NCI-H524 treated with DMSO at 0.1 percent for 48 hours (cell line): ENCODE measurements at regions not wholly inside any gene's neighbourhood (a gene's known extent, or its start where the extent isn't known, plus 50 kb on each side); places are given as distances from the start of the nearest gene placed in this dataset.
A peak's percentile ranks its signal among the peaks of the same experiment; 100 is the strongest.
"Not testable (repeated sequence)": the region's sequence is repeated elsewhere in the genome, so short reads cannot be mapped to it uniquely, and the experiment has no call there.

Experiments
- DNase-seq: peaks from one replicate; lab custom pipeline; 2025; lab: John Stamatoyannopoulos, UW

DNA sequence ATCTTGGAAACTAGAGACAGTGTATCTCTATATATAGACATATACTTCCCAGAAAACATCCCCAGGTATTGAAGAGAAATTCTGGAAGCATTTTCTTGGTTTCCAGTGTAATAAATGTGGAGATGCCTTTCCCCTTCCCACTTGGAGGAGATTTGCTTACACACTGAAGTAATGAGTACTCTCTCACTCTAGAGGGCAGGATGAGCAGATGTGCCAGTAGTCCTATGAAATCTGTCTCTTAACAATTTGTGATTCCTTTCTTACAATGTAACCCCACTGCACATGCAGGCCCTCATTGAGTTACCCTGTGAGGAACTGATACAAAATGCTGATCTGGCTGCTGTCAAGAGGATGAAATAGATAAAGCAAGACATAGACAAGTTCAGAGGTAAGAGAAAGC lies 567.2 kb downstream of the SLCO4C1 start:
- DNase-seq = peak; percentile 20

- DNase-seq = no peak
These were observed 574.5 kb downstream of the SLCO4C1 start for GRCh38 chr5:101721543-101721942.

DNA sequence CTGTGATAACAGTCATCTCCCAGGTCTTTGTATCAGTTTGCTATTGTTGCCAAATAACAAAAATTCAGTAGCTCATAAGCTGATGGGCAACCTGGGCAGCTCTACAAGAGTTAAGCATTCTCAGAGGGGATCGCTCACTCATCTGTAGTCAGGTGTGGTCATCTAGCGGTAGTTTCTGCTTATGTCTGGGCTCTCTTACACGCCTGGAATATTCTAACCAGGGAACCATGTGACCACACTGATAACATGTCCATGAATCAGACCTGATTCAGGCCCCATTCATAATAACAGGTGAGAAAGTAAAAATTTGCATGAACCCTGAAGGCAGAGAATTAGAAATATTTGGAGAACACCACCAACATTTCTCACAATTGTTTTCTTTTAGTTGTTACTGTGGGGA lies 576.1 kb downstream of the SLCO4C1 start:
- no peak for DNase-seq

GRCh38 chr5:101717721-101718120 lies 578.4 kb downstream of the SLCO4C1 start:
- peak; percentile 74 for DNase-seq

DNA sequence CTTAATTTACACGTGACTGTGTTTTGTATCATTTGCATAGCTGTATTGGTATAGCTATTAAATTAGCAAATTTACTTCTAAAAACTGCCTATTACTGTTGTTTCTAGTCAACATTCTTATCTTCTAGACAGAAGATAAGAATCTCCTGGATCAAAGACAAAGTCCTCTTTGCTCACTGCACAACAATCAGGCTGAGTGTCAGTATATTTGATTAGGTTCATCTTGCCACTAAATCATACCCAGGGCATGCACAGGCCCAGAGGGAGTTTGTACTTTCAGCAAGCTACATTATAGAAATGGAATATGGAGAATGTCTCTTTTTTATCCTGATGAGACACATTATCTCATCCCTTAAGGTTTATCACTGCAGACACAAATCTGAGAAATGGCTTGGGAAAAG lies 579.1 kb downstream of the SLCO4C1 start:
- no peak for DNase-seq

DNA sequence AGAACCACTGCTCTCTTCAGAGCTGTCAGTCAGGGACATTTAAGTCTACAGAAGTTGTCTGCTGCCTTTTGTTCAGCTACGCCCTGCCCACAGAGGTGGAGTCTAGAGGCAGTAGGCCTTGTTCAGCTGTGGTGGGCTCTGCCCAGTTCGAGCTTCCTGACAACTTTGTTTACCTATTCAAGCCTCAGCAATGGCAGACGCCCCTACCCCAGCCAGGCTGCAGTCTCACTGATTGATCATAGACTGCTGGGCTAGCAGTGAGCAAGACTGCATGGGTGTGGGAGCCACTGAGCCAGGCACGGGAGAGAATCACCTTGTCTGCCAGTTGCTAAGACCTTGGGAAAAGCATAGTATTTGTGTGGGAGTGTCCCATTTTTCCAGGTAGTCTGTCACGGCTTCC lies 580.3 kb downstream of the SLCO4C1 start:
- DNase-seq = not testable (repeated sequence)

DNA sequence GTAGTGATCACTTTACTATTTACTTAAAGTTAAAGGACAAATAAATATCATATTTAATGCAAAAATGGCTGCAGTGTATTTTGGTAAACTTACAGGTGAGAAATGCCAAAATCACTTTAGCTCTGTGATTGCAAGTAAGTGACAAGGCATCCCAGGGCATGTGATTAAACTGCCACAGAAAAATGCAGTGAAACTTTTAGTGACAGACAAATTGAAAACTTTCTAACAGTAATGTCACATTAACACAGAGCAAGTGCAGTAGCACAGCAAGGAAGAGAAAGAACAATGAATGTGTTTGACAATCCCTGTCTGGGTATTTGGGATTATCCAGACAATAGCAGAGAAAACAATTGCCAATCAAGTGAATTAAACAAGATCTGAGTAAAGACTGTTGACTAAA lies 606.8 kb downstream of the SLCO4C1 start:
- no peak for DNase-seq

DNA sequence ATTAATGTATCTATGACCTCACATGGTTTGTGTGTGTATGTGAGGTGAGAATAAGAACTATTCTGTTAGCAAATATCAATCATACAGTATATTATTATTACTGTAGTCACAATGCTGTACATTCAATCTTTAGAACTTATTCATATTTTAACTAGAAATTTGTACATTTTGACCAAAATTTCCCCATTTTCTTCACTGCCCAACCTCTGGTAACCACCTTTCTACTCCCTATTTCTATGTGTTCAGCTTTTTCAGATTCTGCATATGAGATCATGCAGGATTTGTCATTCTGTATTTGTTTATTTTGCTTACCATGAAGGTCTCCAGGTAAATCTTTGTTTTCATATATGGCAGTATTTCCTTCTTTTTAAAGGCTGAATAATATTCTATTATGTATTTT lies 607.9 kb downstream of the SLCO4C1 start:
- no peak for DNase-seq

GRCh38 chr5:101687349-101687985 lies 608.6 kb downstream of the SLCO4C1 start:
- DNase-seq = no peak

- no peak for DNase-seq
These were observed 609.4 kb downstream of the SLCO4C1 start for GRCh38 chr5:101686536-101687157.

GRCh38 chr5:101679816-101680215 lies 616.3 kb downstream of the SLCO4C1 start:
- DNase-seq = no peak

DNA sequence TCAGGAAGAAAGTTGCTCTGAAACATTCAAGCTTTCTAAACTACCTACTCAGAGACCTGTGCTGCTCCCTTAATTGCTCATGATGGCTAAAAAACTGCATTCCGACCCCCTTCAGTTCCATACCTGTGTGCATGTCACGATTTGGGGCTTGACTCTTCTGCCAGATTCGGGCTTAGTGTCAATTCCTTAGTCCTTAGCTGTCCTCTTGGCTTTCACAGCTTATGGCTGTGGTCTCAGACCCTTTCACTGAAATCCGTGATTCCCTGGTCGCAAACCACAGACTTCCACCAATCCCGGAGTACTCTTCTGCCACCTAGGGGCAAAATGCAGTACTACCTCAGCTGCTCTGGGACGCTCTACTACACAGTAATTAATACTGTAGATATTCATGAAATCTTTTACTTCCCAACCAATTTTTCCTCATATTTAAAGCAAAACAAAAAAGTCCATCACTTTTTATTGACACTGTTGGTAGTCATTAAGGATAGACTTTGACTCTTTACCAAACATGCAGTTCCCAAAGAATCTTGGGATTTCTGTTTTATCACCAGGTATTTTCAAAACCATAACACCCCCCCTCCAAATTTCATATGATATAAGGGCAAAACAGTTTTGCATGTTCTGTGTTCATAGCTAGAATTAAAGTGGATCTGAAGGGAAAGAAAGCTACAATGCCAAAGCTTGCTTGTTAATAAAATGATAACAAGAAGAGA lies 617.4 kb downstream of the SLCO4C1 start:
- DNase-seq = no peak

DNA sequence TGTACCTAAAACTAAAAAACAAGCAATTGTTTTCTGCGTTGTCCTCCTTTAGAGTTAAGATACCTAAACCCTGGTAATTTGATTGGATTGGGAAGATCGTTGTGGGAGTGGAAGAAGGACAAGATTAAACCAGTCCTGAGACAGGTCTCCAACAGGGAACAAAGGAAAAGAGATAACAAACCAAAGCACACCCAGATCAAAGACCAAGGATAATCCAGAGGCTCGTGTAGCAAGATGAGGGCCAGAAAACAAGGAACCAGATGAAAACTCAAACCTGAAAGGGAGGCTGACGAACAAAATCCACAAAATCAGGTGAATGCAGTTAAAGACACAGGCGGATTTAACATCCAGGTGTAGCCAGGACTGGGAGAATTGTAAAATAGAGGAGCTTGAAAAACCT lies 618.1 kb downstream of the SLCO4C1 start:
- no peak for DNase-seq

DNA sequence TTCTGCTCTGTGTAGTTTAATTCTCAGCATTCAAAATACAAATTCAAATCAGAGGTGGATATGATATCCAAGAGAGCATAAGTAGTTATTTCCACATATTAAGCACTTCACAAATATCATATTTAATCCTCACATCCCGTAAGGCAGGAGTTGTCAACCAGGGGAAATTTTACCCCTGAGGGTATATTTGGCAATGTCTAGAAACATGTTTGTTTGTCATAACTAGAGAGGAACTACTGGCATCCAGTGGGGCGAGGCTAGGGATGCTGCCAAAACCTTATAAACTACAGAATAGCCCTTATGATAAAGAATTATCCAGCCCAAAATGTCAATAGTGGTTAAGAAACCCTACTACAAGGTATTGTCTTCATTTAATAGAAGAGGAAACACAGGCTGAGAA lies 619.4 kb downstream of the SLCO4C1 start:
- no peak for DNase-seq

GRCh38 chr5:101675510-101676219 lies 620.4 kb downstream of the SLCO4C1 start:
- DNase-seq = no peak

DNA sequence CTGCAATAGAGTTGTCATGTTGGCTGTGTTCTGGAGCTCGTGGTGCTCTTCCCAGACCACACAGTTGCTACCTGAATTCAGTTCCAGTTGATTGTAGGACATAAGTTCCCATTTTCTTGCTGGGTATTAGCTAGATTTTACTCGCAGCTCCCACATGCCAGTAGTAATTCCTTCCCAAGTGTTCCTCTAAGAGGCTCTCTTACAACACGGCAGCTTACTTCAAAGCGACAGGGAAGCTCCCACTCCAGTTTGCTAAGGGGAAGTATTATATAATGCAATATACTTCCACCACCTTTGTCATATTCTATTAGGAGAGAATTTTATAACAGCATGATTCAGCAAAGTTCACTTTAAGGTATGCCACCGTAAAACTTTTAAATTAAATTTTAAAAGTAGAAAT lies 623.0 kb downstream of the SLCO4C1 start:
- no peak for DNase-seq

DNA sequence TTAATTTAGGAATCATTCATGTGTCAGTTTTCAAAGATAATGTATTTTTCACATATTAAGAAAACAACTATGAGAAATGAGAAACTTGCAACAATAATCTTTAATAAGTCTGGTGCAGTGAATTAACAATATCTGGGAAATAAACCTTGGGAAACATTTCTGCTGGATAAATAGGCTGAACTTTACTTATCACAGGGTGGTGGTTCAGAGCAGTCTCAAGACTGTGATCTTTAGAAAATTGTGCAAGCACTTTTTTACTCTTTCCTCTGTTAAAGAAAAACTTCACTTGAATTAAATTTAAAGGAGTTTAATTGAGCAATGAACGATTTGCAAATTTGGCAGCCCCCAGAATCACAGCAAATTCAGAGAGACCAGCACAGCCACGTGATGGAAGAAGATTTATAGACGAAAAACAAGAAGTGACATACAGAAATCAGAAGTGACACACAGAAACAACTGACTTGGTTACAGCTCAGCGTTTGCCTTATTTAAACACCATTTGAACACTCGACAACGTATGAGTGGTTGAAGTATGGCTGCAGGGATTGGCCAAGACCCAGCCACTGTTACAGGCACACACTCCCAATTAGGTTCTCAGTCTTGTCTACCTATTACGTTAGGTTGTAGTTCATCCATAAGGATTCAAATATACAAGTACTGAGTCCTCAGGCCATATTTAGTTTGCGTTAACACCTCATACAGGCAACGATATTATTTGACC lies 631.9 kb downstream of the SLCO4C1 start:
- DNase-seq = no peak

DNA sequence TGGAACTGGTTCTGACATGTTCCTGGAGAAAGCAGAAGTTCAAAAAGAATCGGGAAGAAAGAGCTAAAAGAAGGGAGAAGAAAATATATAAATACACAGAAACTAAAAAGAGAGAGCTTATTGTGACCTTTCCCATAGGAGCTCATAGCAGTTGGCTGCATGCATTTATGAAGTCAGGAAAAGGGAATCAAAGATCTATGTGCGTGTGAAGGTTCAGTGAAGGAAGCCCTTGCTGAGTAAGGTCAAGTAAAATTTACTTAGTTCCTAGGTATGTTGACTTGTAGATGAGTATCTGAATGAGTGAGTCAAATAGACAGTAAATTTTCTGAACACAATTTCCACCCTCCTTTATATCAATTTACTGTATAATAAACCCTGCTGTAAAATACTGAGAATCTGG lies 632.5 kb downstream of the SLCO4C1 start:
- DNase-seq = no peak

GRCh38 chr5:101662263-101662662 lies 633.8 kb downstream of the SLCO4C1 start:
- DNase-seq = no peak

DNA sequence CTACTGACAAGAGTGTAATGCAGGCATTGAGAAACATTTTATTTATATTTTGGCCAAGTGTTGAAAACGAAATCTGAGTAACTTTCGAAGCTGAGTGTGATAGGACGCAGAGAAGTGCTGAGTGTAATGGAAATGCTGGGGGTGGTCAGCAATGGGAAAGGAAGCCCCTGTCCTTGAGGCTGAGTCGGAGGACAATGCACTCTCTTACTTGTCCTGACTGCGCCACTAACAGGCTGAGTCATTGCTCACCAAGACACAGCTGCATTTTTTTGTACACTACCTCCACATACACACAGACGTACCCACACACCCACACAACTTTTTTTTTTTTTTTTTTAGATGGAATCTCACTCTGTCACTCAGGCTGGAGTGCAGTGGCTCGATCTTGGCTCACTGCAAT lies 637.7 kb downstream of the SLCO4C1 start:
- DNase-seq = no peak

DNA sequence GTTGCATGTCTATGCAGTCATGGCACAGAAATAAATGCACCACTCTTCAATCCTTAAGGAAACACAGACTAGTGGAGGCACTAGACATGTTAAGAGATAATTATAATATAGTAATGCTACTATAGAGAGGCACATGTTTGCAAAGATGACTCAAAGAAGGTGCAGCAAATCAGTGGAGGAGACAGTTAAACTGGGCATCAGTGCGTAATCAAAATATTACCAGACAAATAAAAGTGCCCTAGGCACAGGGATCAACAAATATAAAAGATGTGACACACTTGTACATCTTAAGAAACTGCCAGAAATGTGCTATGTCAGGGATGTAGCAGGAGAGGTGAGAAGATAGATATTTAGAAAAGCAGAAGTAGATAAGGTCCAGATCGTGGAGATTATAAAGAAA lies 642.1 kb downstream of the SLCO4C1 start:
- DNase-seq = no peak

GRCh38 chr5:101647861-101648260 lies 648.2 kb downstream of the SLCO4C1 start:
- DNase-seq = no peak
